Posterior cingulate gyrus (tissue), 11 donors: ENCODE measurements at regions not wholly inside any gene's neighbourhood (a gene's known extent, or its start where the extent isn't known, plus 50 kb on each side); places are given as distances from the start of the nearest gene placed in this dataset.

Source experiments
- DNase-seq, 10 donors: peaks; one replicate each; pipeline versions ENCODE4 v3.0.0 to v3.0.0-alpha.2; 2020 to 2021; ENCODE audit warnings: mixed read lengths in 3 of 10
- intact Hi-C: fragments of 100-400 bp; cut with DNase I; formaldehyde crosslinking; loops from one replicate; pipeline ENCODE4 v1.15.1; 2023

DNA sequence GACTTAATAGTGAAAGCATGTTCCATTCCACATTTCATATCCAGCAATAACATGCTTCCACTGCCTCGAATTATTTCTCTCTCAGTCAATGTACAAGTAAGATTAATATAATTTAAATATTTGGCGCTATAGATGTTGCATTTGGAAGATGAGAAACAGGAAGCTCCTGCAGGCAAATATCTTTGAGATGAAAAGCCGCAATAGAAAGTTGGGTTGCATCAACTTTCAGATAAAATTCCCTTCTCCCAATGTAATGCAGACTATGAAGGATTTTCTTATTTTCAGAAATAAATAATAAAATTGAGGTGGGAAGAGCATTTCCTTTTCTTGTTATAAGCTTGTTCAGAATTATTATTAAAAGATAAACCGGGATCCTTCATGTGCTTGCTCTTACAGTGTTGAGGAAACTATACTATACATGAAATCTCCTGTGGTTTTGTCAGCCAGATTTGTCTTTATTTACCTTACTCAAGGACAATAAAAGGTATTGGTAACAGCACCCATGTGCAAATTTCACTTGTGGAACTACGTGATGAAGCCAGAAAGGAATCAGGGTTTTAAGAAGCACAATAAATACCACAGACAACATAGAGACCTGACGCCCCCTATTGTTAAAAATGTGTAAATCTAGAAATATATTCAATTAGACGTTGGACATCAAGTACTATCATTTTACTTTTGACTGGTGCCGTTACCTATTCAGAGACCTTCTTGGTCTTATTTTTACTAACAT is 307.0 kb downstream of the ARPP21 start:
- DNase-seq: no peak
- intact Hi-C loops: no loop called here

DNA sequence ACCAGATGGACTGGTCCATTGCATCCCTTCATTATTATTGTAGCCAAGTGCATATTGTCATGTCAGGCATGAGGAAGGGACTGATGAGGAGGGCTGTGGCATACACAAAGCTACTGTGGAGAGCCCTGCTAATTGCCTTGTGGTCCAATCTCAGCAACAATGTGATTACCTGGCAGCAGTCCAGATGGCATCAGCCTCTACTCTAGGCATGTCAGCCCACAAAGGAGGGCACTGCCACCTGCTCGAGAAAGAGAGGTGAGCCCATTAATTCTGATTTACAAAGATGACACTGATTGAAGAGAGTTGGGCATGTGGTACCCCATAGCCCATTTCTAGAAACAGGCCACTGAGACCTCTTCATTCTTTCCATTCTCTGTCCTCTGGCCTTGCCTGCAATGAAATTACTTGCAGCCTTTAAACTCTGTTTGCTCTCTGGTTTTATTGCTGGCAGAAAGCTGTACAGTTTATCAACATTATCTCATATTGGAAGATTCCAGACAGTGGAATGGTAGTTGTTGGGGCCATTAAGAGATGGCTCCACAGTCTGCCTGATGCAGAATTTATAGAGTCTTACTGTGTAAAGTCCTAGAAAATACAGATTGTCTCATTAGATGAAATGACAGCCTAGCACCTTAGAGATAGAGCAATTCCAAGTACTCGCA is 307.7 kb downstream of the ARPP21 start:
- DNase-seq: no peak
- intact Hi-C loops: no loop called here

DNA sequence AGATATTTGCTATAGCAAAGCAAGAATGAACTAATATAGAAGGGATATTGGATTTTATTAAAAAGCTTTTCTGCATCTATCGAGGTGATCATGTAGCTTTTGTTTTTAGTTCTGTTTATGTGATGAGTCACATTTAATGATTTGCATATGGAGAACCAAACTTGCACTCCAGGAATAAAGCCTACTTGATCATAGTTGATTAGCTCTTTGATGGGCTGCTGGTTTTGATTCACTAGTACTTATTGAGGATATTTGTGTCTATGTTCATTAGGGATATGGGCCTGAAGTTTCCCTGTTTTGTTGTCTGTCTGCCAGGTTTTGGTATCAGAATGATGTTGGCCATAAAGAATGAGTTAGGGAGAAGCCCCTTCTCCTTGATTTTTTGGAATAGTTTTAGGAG is 310.7 kb downstream of the ARPP21 start:
- no peak for DNase-seq

DNA sequence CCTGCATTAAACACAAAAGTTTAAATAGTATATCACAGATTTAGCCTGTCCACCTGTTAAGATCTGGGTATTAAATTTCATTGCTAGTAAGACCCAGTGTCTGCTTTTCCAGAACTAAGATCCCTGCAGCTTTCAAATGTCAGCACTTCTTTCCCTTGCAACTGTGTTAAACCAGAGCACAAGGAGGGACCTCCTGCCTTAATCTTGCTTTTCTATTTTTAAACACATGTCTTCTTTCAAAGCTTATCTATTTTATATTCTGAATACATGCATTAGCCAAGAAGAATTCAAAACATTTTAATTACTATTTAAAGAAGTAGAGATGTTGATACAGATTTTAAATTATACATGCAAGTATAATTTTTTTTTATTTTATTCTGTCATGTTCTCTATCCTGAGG is 315.1 kb downstream of the ARPP21 start:
- intact Hi-C loops: no loop called here
- no peak for DNase-seq

More for the DNA sequence above, 310.7 kb downstream of the ARPP21 start:
- intact Hi-C loops: no loop called here

DNA sequence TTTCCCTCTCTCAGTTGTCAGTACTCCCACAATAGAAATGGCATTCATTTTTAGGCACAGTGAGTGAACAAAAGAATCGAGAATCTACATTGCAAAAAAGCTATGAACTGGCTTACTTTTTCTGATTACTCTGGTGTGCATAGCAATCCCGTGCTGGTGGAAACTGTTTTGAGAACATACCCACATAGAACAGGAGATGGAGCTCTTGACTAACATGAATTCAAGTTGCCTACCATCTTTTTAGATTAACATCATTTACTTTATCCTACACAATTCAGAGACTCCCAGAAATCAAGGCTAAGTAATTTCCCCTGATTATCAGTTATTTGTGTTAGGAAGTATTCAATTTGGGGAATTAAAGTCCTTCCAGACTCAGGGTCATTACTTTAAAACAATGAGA is 326.6 kb downstream of the ARPP21 start:
- no peak for DNase-seq
- intact Hi-C loops: loop anchor here (1.0 to 2.0 kb wide), 2 partner anchors 735 to 903 kb away; no protein-coding TSS in a partner anchor

DNA sequence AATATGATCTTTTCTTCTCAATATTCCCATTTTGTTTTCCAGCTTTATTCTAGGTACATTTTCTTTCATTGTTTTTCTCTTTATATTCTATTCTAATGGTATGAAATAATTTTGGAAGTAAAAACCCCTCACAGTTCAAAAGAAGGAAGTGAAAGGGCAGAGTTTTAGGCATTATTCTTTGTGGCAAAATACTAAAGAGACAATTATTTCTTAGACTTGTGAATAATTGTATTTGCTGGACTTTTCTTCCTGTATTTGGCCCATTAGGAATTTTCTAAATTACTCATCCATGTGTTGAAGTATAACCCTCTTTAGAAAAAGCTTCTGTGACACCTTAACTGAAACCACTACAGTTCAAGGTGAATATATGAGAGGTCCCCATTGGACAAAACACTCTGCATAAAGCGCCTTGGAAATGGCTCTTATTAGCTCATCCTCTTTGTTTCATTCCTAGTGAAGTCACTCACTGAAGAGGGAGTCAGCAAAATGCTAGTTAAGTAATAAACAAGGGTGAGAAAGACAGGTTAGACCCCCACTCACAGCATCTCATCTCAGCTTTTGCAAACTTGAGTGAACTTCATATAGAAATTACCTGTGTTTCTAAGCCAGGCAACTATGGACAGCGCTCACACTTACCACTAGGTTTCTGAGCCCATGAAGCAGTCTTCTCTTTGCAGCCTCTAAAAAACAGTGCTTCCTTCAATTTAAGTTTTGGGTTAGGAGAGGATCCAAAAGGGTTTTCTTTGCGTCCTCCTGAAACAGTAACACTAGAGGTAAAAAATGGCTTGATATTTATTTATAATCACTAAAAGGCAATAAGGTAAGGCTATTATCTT is 327.5 kb downstream of the ARPP21 start:
- DNase-seq: no peak
- intact Hi-C loops: loop anchor here (1.0 to 2.0 kb wide), 2 partner anchors 734 to 902 kb away; no protein-coding TSS in a partner anchor

DNA sequence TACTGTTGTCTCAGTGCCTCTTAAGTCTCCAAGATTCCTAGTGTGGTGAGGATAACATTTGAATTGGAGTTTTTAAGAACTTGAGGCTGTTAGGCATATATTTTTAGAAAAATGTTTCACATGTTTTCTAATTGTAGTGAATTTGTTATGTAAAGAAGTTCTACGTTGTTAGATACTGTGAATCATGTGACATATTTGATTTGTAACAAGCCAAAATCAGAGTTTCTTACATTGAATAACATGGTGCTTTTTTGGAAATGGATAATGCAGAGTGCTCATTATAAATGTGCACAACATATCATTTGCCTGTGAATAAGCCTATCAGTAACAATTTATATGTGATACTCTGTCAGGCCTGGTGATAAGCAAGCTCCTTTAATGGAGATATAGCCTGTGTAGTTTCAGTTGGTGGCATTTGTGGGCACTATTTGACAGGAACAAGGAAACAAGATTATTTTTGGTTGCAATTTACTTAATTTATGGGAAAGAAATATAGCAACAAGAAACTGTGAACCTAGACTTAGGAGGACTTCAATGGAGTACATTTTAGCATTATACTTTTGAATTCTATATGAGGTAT is 328.8 kb downstream of the ARPP21 start:
- DNase-seq: no peak
- intact Hi-C loops: no loop called here

DNA sequence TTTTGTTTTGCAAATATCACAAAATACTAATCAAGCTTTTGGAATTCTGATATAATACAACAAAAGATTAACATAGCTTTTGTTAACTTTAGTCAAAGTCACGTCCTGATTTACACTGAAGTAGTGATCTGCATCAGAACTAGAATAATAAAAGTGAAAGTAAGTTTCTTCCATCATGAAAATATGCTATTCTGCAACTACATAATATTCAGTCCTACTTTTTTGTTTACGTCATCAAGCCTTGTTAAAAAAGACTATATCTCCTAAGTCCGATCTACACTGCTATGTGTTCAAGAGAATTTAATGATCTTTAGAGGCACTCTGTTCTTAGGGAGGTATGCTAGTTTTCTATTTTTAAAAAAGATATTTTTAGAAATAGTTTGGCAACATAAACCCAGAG is 330.1 kb downstream of the ARPP21 start:
- intact Hi-C loops: no loop called here
- no peak for DNase-seq

DNA sequence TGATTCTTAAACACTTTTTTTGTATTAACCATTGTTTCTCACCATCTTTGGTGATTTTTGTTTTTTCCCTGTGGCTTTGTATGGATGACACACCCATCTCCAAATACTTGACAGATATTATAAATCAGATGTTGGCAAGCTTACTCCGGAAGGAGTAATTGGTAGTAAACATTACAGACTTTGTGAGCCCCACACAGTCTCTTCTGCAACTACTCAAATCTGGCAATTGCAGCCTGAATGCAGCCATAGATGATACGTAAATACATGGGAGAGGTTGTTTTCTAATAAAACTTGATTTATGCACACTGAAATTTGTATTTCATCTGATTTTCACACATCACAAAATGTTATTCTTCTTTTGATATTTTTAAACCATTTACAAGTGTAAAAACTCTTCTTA is 331.5 kb downstream of the ARPP21 start:
- no peak for DNase-seq
- intact Hi-C loops: no loop called here

DNA sequence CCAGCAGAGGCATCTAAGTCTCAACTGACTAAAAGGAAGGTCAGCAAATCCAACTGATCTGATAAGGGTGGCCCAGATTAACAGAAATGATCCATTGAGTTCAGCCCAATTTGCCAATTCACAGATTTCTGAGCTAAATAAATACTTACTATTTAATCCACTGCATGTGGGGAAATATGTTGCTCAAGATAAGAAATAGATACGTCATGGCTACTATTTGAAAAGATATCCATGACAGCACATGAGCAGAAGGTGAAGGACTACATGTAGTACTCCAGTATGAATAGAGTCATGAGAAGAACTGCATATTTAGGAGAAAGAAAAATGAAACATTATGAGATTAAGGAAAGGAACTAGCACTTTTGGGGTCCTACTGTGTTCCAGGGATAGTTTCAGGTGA is 332.4 kb downstream of the ARPP21 start:
- intact Hi-C loops: no loop called here
- DNase-seq: no peak

DNA sequence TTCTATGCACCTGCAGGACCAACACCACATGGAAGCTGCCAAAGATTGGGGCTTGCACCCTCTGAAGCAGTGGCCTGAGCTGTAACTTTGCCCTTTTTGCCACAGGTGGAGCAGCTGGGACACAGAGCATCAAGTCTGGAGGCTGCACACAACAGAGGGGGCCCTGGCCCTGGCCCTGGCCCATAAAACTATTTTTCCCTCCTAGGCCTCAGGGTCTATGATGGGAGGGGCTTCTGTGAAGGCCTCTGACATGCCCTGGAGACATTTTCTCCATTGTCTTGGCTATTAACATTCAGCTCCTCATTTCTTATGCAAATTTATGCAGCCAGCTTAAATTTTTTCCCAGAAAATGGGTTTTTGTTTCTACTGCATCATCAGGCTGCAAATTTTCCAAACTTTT is 335.5 kb downstream of the ARPP21 start:
- peak in 1 of 10 donors; percentile 32 for DNase-seq
- intact Hi-C loops: no loop called here

DNA sequence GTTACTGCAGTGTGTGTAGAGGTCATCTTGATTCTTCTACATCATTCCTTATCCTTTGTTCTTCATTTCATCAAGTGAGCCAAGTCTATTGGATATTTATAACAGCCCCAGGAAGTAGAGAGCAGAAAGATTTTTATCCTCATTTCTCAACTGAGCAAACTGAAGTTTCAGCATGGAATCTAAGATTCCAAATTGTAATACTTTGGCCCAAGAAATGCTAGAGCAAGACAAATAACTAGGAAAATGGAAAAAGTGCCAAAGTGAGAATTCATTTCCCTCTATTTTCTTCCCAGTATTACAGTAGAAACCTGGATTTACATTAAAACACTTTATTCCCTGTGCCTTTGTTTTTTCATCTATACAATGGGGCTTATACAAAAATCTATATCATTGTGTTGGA is 346.8 kb downstream of the ARPP21 start:
- intact Hi-C loops: no loop called here
- no peak for DNase-seq

DNA sequence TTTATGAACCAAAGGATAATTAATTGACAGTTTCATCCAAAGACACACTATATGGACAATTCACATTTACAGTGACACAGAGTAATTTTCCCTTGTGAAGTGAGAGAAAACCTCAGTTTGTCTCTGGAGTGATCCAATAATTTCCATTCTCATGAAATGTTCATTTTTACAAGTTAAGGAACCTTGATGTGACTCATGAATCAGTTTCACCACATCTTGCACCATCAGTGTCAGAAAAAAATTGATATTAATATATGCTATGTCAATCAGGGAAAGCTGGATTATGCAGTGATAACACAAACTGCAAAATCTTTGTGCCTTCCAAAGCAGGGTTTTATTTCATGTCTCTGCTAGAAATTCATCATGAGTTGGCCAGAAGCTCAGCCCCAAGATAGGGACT is 348.1 kb downstream of the ARPP21 start:
- DNase-seq: no peak
- intact Hi-C loops: no loop called here

DNA sequence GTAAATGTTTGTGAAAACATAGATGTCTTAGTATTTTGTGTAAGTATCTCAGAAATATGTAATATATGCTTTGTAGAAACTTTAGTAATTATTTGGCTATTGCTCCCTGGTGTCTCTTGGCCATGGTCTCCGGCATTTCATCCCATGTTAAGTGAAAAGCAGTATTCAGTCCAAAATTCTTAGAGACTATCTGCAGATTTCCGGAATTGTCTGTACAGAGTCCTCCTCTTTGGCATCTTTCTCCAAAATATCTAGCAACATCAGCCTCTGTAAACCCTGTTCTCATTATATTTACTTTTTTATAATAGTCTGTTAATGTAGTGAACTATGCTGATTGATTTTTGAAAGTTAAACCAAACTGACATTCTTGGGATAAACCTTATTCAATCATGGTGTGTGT is 352.7 kb downstream of the ARPP21 start:
- intact Hi-C loops: no loop called here
- DNase-seq: no peak

DNA sequence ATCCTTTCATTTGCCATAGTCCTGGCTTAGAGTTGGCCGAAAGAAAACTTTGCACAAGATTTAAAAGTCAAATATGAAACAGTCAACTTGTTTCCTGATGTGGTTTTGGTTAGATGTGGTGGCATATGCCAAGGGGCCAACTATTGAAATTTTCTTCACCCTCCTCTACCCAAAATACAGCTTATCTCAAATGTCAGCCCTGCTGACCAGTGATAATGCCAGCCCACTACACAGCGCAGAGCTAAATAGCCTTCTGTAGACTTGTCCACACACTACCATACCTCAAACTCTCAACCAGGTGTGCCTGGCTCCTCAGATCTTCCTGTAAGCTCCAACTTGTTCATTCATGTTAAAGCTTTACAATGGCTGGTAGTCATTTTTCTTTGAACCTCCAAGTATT is 368.5 kb upstream of the STAC start:
- DNase-seq: no peak
- intact Hi-C loops: no loop called here

DNA sequence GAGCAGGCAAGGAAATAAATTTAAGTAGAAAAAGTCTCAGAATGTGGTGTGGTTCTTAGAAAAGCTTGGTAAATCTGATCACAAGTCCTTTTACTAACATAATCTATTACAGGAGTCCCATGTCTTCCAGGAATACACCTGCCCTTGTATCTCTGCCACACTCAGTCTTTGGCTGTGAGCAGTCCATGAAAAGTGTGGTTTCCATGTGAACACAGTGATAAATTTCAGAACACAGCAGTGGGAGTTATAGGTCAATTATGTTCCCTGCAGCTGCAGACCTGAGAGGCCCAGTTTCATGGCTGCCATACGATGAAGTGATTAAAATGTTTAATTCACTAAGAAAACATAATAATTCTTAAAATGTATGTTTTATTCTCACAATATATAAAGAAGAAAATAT is 366.9 kb upstream of the STAC start:
- DNase-seq: no peak
- intact Hi-C loops: no loop called here

DNA sequence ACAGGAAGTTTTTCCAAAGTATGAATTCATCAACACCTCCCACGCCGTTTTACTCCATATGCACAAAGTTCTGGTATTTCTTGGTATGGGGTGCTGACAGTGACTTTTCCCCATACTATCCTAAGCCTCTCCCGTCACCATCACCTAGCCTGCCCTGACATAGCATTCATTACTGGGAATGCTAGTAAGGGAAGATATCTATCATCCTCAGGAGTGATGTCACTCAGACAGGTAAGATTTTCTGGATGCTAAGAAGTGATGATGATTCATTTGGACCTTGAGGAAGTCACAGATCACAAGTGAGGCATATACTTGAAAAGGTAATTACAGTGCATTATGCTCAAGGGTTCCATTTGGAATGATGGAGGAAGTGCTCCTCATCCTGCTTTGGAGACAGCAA is 355.1 kb upstream of the STAC start:
- intact Hi-C loops: no loop called here
- DNase-seq: no peak

DNA sequence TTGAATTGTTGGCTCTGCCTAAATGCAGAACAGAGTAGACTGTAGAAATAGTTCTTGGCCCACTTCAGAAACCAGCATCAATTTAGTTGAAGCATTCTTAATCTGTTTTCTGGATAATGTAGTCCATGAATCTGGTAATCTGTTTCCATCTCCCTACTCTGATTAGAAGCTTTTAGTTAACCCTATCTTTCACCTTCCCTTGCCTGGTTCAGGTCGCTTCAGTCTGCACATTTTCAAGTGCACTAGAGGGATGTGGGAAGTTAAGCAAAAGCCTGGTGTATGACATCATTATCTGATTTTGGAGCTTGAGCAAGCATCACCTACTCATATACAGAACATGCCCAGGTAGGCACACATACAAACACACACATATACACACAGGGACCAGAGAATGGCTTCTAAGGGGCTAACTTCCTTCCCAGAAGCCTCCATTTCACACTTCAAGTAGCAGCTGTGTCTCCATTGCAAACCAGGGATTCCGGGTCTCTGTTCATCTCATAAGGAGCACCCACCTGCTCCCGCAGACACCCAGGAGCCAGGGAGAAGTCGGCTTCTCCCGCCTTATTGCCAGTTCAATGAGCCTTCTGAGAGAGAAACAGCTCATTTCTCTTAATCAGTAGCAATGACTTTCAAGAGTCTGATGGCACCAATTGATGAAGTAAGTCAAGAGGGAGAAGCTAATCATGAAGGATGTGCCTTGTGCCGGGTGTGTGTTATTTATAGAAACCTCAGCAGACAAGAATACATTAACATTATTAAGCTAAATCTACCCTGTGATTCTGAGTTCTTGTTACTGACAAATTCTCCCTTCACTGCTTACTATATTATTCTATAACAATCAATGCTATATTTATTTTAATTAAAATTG is 347.9 kb upstream of the STAC start:
- intact Hi-C loops: no loop called here
- no peak for DNase-seq

DNA sequence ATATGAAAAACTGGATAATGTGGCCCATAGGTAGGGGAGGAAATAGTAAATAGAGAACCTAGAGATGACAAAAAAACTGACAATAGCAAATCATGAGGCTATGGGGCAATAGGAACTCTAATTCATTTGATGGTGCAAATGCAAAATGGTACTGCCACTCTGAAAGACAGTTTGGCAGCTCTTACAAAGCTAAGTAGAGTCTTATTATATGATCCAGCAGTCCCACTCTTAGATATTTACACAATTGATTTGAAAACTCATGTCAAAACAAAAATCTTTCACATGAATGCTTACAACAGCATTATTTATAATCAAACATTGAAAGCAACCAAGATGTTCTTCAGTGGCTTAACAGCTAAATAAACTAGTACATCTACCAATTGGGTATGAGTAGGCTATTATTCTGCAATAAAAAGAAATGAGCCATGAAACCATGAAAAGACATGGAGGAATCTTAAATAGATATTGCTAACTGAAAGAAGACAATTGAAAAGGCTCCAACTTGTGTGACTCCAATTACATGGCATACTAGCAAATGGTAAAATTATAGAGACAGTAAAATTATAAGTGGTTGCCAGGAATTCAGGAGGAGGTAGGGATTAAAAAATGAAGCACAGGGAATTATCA is 321.8 kb upstream of the STAC start:
- intact Hi-C loops: no loop called here
- no peak for DNase-seq

DNA sequence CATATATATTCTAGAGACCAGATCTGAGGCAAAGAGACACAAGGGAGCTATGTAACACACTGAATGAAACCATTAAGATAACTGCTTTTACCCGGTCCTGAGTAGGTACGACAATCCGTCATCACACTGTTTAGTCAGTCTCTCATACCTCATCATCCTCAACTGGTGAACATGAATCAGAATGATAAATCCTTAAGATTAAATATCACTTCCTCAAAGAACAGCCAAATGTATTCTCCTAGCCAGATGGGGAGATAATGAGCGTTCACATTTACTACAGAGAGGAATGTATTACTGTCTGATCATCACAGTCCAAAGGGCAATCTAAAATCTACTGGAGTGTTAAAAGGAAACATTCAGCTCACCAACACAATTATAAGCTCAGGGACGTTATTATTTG is 319.4 kb upstream of the STAC start:
- DNase-seq: no peak
- intact Hi-C loops: no loop called here
